Thymus (tissue), 11 donors: ENCODE measurements at regions not wholly inside any gene's neighbourhood (a gene's known extent, or its start where the extent isn't known, plus 50 kb on each side); places are given as distances from the start of the nearest gene placed in this dataset.

Experiments used
- DNase-seq, 9 donors: peaks; one replicate each; pipeline ENCODE4 v3.0.0-alpha.2; 2013; ENCODE audit warnings: low spot score in 9 of 9, low read depth in 6 of 9, missing footprints in 1 of 9
- H3K27ac ChIP-seq, 2 donors: one replicate each; pipeline ENCODE4 v1.5.1; 2013; ENCODE audit warnings: control low read depth in 1 of 2, low read depth in 1 of 2, low read length in 1 of 2, mild to moderate bottlenecking in 1 of 2, moderate library complexity in 1 of 2
- H3K27me3 ChIP-seq, 2 donors: one replicate each; pipeline ENCODE4 v1.5.1; 2013; ENCODE audit warnings: low read length in 1 of 2; ENCODE audit not compliant: control insufficient read depth in 2 of 2, insufficient read depth in 1 of 2
- H3K36me3 ChIP-seq, 2 donors: one replicate each; pipeline ENCODE4 v1.5.1; 2013; ENCODE audit warnings: low read length in 1 of 2, mild to moderate bottlenecking in 1 of 2, moderate library complexity in 1 of 2; ENCODE audit not compliant: control insufficient read depth in 2 of 2, insufficient read depth in 2 of 2
- H3K4me1 ChIP-seq, 2 donors: one replicate each; pipeline ENCODE4 v1.5.1; 2013; ENCODE audit warnings: low read length in 2 of 2; ENCODE audit not compliant: control insufficient read depth in 2 of 2, insufficient read depth in 2 of 2
- H3K4me3 ChIP-seq, 2 donors: one replicate each; pipeline ENCODE4 v1.5.1; 2013; ENCODE audit warnings: low read length in 2 of 2, control low read depth in 1 of 2, mild to moderate bottlenecking in 1 of 2
- H3K9me3 ChIP-seq, 2 donors: one replicate each; pipeline ENCODE4 v1.5.1; 2013; ENCODE audit warnings: low read length in 1 of 2, mild to moderate bottlenecking in 1 of 2; ENCODE audit not compliant: control insufficient read depth in 2 of 2, insufficient read depth in 1 of 2
- WGBS: extraction: QIAGEN DNeasy Blood & Tissue Kit; methylation state at CpG from one replicate; pipeline ENCODE4 v1.1.7; 2013; 5-methylcytosine and 5-hydroxymethylcytosine counted together
- donor health status: healthy.

- WGBS, result 84% methylated on average over 2 of the region's 2 CpGs
Measured at GRCh38 chr7:12965767-12966166, 278.3 kb downstream of the ARL4A start.

GRCh38 chr7:12967322-12967721 lies 279.9 kb downstream of the ARL4A start:
- no peak for DNase-seq
- no peaks in the 10 kb centered on the region for H3K9me3 ChIP-seq
- H3K4me1 ChIP-seq, result no peaks in the 10 kb centered on the region
- WGBS, result 95% methylated on average over 3 of the region's 3 CpGs
- H3K27ac ChIP-seq, result no peak overlapping the region
- no peaks in the 10 kb centered on the region for H3K36me3 ChIP-seq
- H3K4me3 ChIP-seq, result no peak overlapping the region
- no peaks in the 10 kb centered on the region for H3K27me3 ChIP-seq

More at GRCh38 chr7:12965767-12966166, 278.3 kb downstream of the ARL4A start:
- H3K27ac ChIP-seq, result no peak overlapping the region
- H3K4me1 ChIP-seq, result no peaks in the 10 kb centered on the region
- H3K27me3 ChIP-seq, result no peaks in the 10 kb centered on the region
- no peak for DNase-seq
- no peak overlapping the region for H3K4me3 ChIP-seq
- no peaks in the 10 kb centered on the region for H3K9me3 ChIP-seq
- H3K36me3 ChIP-seq, result no peaks in the 10 kb centered on the region

- H3K4me1 ChIP-seq, result no peaks in the 10 kb centered on the region
- H3K27me3 ChIP-seq, result no peaks in the 10 kb centered on the region
- H3K36me3 ChIP-seq, result no peaks in the 10 kb centered on the region
- no peak overlapping the region for H3K4me3 ChIP-seq
- no peak for DNase-seq
- no peaks in the 10 kb centered on the region for H3K9me3 ChIP-seq
- WGBS, result 93% methylated on average over 4 of the region's 4 CpGs
- no peak overlapping the region for H3K27ac ChIP-seq
Measured at GRCh38 chr7:12968836-12969422, 281.5 kb downstream of the ARL4A start.

- Histone ChIP-seq H3K9me3 (no peaks in the 10 kb centered on the region), H3K27ac (no peak overlapping the region), H3K4me3 (no peak overlapping the region), H3K27me3 (no peaks in the 10 kb centered on the region), H3K4me1 (no peaks in the 10 kb centered on the region), H3K36me3 (no peaks in the 10 kb centered on the region)
- DNase-seq, result no peak
- 95% methylated on average over 2 of the region's 2 CpGs for WGBS
Measured at GRCh38 chr7:12970626-12971025, 283.2 kb downstream of the ARL4A start.

- H3K4me3 ChIP-seq, result no peak overlapping the region
- no peak for DNase-seq
- H3K27ac ChIP-seq, result no peak overlapping the region
- no peaks in the 10 kb centered on the region for H3K9me3 ChIP-seq
- 90% methylated on average over 5 of the region's 5 CpGs for WGBS
- no peaks in the 10 kb centered on the region for H3K4me1 ChIP-seq
- no peaks in the 10 kb centered on the region for H3K36me3 ChIP-seq
- no peaks in the 10 kb centered on the region for H3K27me3 ChIP-seq
Measured at GRCh38 chr7:12974451-12975166, 287.2 kb downstream of the ARL4A start.

GRCh38 chr7:12975412-12975811 lies 288.0 kb downstream of the ARL4A start:
- Histone ChIP-seq H3K9me3 (no peaks in the 10 kb centered on the region), H3K27me3 (no peaks in the 10 kb centered on the region), H3K36me3 (no peaks in the 10 kb centered on the region), H3K27ac (no peak overlapping the region), H3K4me1 (no peaks in the 10 kb centered on the region), H3K4me3 (no peak overlapping the region)
- DNase-seq, result no peak

GRCh38 chr7:12979181-12979580 lies 291.7 kb downstream of the ARL4A start:
- Histone ChIP-seq H3K27me3 (no peaks in the 10 kb centered on the region), H3K4me1 (no peaks in the 10 kb centered on the region), H3K36me3 (no peaks in the 10 kb centered on the region), H3K27ac (no peak overlapping the region), H3K4me3 (no peak overlapping the region), H3K9me3 (no peaks in the 10 kb centered on the region)
- WGBS, result 89% methylated on average over 3 of the region's 3 CpGs
- no peak for DNase-seq

- Histone ChIP-seq H3K4me3 (no peak overlapping the region), H3K9me3 (no peaks in the 10 kb centered on the region), H3K27ac (no peak overlapping the region), H3K36me3 (no peaks in the 10 kb centered on the region), H3K4me1 (no peaks in the 10 kb centered on the region), H3K27me3 (no peaks in the 10 kb centered on the region)
- no peak for DNase-seq
- 98% methylated on average over 1 of the region's 1 CpG for WGBS
Measured at GRCh38 chr7:12982178-12982577, 294.7 kb downstream of the ARL4A start.

GRCh38 chr7:12984117-12984516 lies 296.7 kb downstream of the ARL4A start:
- Histone ChIP-seq H3K4me3 (no peak overlapping the region), H3K27ac (no peak overlapping the region), H3K27me3 (no peaks in the 10 kb centered on the region), H3K4me1 (no peaks in the 10 kb centered on the region), H3K9me3 (no peaks in the 10 kb centered on the region), H3K36me3 (no peaks in the 10 kb centered on the region)
- WGBS, result 91% methylated on average over 4 of the region's 4 CpGs
- no peak for DNase-seq
